ENCODE measurements at regions not wholly inside any gene's neighbourhood (a gene's known extent, or its start where the extent isn't known, plus 50 kb on each side); places are given as distances from the start of the nearest gene placed in this dataset.
"Not testable (repeated sequence)": the region's sequence is repeated elsewhere in the genome, so short reads cannot be mapped to it uniquely, and the experiment has no call there.

DNA sequence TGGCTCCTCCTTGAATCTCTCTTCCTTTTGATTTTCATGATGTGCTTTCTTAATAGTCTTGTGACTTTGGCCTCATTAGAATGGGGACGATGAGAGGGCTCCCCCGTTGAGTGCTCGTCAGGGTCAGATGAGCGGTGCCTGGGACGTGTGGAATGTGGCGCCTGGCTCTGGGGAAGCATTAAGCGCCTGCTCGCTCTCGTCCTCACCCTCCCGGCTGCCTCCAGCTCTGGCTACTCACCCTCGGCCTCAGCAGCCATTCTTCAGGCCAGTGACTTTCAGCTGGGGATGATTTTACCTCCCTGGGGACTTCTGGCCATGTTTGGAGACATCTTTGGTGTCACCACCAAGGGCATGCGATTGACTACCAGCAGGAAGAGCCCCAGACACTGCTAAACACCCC is 69.7 kb downstream of the RPS6KA4 start:
- Histone ChIP-seq H3K9me3 (ENCODE audit: control insufficient read depth in 5 of 5, low read length in 5 of 5) (peaks cover 0 to 10% (median 6%) of the 10 kb centered on the region in 5 donors), H3K27me3 (ENCODE audit: control insufficient read depth in 5 of 5, insufficient read depth in 4 of 5, low read length in 5 of 5) (peaks cover 0 to 4% (median 3%) of the 10 kb centered on the region in 5 donors), H3K4me3 (ENCODE audit: low read depth in 1 of 5, low read length in 5 of 5) (no peak overlapping the region), H3K27ac (ENCODE audit: low read depth, low read length) (no peak overlapping the region), H3K4me1 (ENCODE audit: control insufficient read depth in 5 of 5, insufficient read depth in 5 of 5, low read length in 5 of 5) (no peaks in the 10 kb centered on the region), H3K36me3 (ENCODE audit: control insufficient read depth in 5 of 5, insufficient read depth in 5 of 5, low read length in 5 of 5) (no peaks in the 10 kb centered on the region), H3K9ac (ENCODE audit: low read length in 5 of 5) (no peak overlapping the region)

DNA sequence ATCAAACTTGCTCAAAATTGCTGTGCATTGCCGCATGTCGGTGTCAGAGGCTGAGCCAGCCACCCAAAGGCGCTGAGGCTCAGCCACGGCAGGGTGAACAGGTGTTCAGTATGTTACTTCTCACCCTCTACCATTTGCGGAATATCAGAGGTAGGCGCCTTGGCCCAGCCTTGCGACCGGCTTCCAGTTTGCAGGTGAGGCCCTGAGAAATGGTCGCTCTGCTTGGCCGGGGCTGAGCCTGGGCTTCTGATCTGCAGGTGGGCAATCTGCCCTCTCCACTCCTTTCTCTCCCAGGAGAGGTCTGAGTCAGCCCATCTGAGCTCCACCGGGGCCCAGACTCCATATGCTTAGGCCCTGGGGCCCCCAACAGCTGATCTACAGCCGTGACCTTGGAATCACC is 71.0 kb downstream of the RPS6KA4 start:
- H3K27me3 ChIP-seq (ENCODE audit: control insufficient read depth in 5 of 5, insufficient read depth in 4 of 5, low read length in 5 of 5) = peaks cover 0 to 4% (median 3%) of the 10 kb centered on the region in 5 donors
- H3K4me3 ChIP-seq (ENCODE audit: low read depth in 1 of 5, low read length in 5 of 5) = no peak overlapping the region
- no peaks in the 10 kb centered on the region for H3K4me1 ChIP-seq (ENCODE audit: control insufficient read depth in 5 of 5, insufficient read depth in 5 of 5, low read length in 5 of 5)
- no peaks in the 10 kb centered on the region for H3K36me3 ChIP-seq (ENCODE audit: control insufficient read depth in 5 of 5, insufficient read depth in 5 of 5, low read length in 5 of 5)
- H3K27ac ChIP-seq (ENCODE audit: low read depth, low read length) = no peak overlapping the region
- H3K9me3 ChIP-seq (ENCODE audit: control insufficient read depth in 5 of 5, low read length in 5 of 5) = peaks cover 0 to 10% (median 6%) of the 10 kb centered on the region in 5 donors
- H3K9ac ChIP-seq (ENCODE audit: low read length in 5 of 5) = no peak overlapping the region

GRCh38 chr11:64430645-64431044 is 71.7 kb downstream of the RPS6KA4 start:
- Histone ChIP-seq H3K9ac (ENCODE audit: low read length in 5 of 5) (no peak overlapping the region), H3K27ac (ENCODE audit: low read depth, low read length) (no peak overlapping the region), H3K9me3 (ENCODE audit: control insufficient read depth in 5 of 5, low read length in 5 of 5) (peaks cover 0 to 10% (median 6%) of the 10 kb centered on the region in 5 donors), H3K36me3 (ENCODE audit: control insufficient read depth in 5 of 5, insufficient read depth in 5 of 5, low read length in 5 of 5) (no peaks in the 10 kb centered on the region), H3K4me1 (ENCODE audit: control insufficient read depth in 5 of 5, insufficient read depth in 5 of 5, low read length in 5 of 5) (no peaks in the 10 kb centered on the region), H3K27me3 (ENCODE audit: control insufficient read depth in 5 of 5, insufficient read depth in 4 of 5, low read length in 5 of 5) (peaks cover 0 to 4% (median 3%) of the 10 kb centered on the region in 5 donors), H3K4me3 (ENCODE audit: low read depth in 1 of 5, low read length in 5 of 5) (no peak overlapping the region)

DNA sequence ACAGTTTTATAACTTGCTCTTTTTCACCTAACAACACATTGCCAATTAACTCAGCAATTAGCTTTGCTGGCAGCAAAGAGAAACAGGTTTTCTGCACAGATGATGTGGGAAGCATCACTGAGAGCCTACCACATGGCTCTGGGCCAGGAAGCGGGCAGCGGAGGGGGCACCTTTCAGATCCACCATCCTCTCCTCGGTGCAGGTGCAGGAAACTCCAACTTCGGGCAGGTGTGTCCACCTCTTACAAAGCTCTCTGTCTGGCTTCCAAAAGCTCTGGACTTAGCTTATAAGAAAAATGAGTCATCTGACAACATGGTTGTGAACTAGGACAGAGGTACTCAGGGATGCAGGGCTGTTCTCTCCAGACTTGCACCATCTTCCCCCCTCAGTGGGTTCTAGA is 77.0 kb downstream of the RPS6KA4 start:
- no peak overlapping the region for H3K4me3 ChIP-seq (ENCODE audit: low read depth in 1 of 5, low read length in 5 of 5)
- H3K27me3 ChIP-seq (ENCODE audit: control insufficient read depth in 5 of 5, insufficient read depth in 4 of 5, low read length in 5 of 5) = peaks cover 0 to 8% (median 2%) of the 10 kb centered on the region in 5 donors
- no peak overlapping the region for H3K27ac ChIP-seq (ENCODE audit: low read depth, low read length)
- peaks cover 0 to 16% (median 11%) of the 10 kb centered on the region in 5 donors for H3K4me1 ChIP-seq (ENCODE audit: control insufficient read depth in 5 of 5, insufficient read depth in 5 of 5, low read length in 5 of 5)
- no peaks in the 10 kb centered on the region for H3K36me3 ChIP-seq (ENCODE audit: control insufficient read depth in 5 of 5, insufficient read depth in 5 of 5, low read length in 5 of 5)
- H3K9ac ChIP-seq (ENCODE audit: low read length in 5 of 5) = no peak overlapping the region
- H3K9me3 ChIP-seq (ENCODE audit: control insufficient read depth in 5 of 5, low read length in 5 of 5) = peaks cover 0 to 10% (median 6%) of the 10 kb centered on the region in 5 donors

DNA sequence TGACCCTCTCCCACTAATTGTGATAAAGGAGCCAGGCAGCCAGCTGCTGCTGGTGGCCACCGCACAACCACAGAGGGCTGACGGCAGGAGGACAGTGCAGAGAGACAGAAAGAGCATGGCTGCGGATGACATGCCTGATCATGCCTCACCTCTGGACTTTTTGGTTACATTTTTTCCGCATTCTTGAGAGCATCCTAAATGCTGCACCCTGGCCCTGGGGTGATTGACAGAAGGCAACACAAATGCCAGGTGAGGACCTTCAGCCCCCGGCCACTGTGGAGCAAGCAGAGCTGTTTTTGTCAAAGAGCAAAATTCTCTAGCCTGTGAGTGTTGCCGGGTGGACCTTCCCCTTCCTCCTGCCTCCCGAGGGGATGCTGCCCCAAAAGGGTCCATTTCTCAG is 78.5 kb downstream of the RPS6KA4 start:
- Histone ChIP-seq H3K27me3 (ENCODE audit: control insufficient read depth in 5 of 5, insufficient read depth in 4 of 5, low read length in 5 of 5) (peaks cover 0 to 8% (median 2%) of the 10 kb centered on the region in 5 donors), H3K9me3 (ENCODE audit: control insufficient read depth in 5 of 5, low read length in 5 of 5) (peaks cover 0 to 2% (median 0%) of the 10 kb centered on the region in 5 donors), H3K27ac (ENCODE audit: low read depth, low read length) (no peak overlapping the region), H3K36me3 (ENCODE audit: control insufficient read depth in 5 of 5, insufficient read depth in 5 of 5, low read length in 5 of 5) (no peaks in the 10 kb centered on the region), H3K9ac (ENCODE audit: low read length in 5 of 5) (no peak overlapping the region), H3K4me3 (ENCODE audit: low read depth in 1 of 5, low read length in 5 of 5) (no peak overlapping the region), H3K4me1 (ENCODE audit: control insufficient read depth in 5 of 5, insufficient read depth in 5 of 5, low read length in 5 of 5) (peaks cover 0 to 16% (median 11%) of the 10 kb centered on the region in 5 donors)

DNA sequence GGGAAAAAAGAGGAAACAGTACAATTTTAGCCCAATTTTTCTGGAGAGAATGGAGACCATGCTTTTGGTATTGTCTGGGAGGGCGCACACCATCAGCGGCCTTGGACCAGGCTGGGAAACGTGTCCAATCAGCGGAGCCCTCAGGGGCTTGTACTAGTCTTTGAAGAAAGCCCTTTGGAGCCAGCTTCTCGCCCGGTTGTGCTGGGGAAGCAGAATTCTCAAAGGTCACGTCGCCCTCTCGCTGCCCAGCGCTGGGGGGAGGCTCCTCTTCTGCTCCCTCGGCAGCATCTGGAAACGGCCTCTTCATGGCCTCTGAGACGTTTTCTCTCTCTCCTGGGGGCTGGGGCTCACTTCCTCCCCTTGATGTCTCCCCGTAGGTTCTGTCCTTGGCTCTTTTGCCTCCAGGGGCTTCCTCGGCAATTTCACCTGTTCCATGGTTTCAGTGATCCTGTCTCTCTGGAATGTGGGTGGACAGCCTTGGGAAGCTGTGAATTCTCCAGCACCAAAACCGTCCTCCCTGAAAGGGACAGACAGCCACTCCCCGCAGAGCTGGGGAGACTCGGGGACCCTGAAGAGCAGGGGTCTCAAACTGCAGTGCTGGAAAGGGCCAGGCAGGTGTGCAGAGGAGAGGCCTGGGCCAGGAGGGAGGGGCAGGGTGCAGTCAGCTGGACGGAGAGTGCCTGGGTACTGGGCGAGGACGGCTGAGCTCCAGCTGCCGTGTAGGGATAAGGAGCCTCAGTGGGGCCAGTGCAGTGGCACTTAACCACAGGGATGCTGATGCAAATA is 80.2 kb downstream of the RPS6KA4 start:
- Histone ChIP-seq H3K27me3 (ENCODE audit: control insufficient read depth in 5 of 5, insufficient read depth in 4 of 5, low read length in 5 of 5) (peaks cover 0 to 8% (median 2%) of the 10 kb centered on the region in 5 donors), H3K4me1 (ENCODE audit: control insufficient read depth in 5 of 5, insufficient read depth in 5 of 5, low read length in 5 of 5) (peaks cover 0 to 16% (median 11%) of the 10 kb centered on the region in 5 donors), H3K9ac (ENCODE audit: low read length in 5 of 5) (no peak overlapping the region), H3K27ac (ENCODE audit: low read depth, low read length) (no peak overlapping the region), H3K9me3 (ENCODE audit: control insufficient read depth in 5 of 5, low read length in 5 of 5) (no peaks in the 10 kb centered on the region), H3K4me3 (ENCODE audit: low read depth in 1 of 5, low read length in 5 of 5) (no peak overlapping the region), H3K36me3 (ENCODE audit: control insufficient read depth in 5 of 5, insufficient read depth in 5 of 5, low read length in 5 of 5) (no peaks in the 10 kb centered on the region)

DNA sequence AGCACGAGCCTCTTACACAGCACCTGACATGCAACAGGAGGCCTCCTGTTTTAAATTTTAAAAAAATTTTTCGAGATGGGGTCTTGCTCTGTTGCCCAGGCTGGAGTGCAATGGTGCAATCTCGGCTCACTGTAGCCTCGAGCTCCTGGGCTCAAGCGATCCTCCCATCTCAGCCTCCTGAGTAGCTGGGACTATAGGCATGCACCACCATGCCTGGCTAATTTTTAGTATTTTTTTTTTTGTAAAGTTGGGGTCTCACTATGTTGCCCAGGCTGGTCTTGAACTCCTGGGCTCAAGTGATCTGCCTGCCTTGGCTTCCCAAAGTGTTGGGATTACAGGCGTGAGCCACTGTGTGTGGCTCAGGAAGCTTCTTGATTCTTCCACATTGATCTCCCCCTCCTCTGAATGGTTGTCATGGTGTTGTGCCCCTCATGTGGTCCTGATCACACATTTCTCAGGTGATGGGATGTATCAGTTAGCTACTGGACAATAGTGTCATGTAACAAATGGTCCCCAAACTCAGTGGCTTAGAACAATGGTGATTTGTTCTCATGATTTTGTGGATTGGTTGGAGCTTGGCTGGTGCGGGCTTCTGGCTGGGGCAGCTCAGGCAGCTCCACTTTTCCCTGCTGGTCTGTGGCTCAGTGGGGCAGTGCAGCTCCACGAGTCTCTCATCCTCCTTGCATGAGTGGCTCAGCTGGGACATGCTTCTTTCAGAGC is 81.0 kb downstream of the RPS6KA4 start:
- not testable (repeated sequence) for H3K27ac ChIP-seq (ENCODE audit: low read depth, low read length); H3K27me3 ChIP-seq (ENCODE audit: control insufficient read depth in 5 of 5, insufficient read depth in 4 of 5, low read length in 5 of 5)

GRCh38 chr11:64441127-64441526 is 82.2 kb downstream of the RPS6KA4 start:
- H3K27ac ChIP-seq (ENCODE audit: low read depth, low read length) = no peak overlapping the region
- peaks cover 0 to 16% (median 11%) of the 10 kb centered on the region in 5 donors for H3K4me1 ChIP-seq (ENCODE audit: control insufficient read depth in 5 of 5, insufficient read depth in 5 of 5, low read length in 5 of 5)
- H3K9ac ChIP-seq (ENCODE audit: low read length in 5 of 5) = no peak overlapping the region
- no peaks in the 10 kb centered on the region for H3K36me3 ChIP-seq (ENCODE audit: control insufficient read depth in 5 of 5, insufficient read depth in 5 of 5, low read length in 5 of 5)
- H3K4me3 ChIP-seq (ENCODE audit: low read depth in 1 of 5, low read length in 5 of 5) = no peak overlapping the region
- H3K9me3 ChIP-seq (ENCODE audit: control insufficient read depth in 5 of 5, low read length in 5 of 5) = no peaks in the 10 kb centered on the region
- peaks cover 0 to 8% (median 2%) of the 10 kb centered on the region in 5 donors for H3K27me3 ChIP-seq (ENCODE audit: control insufficient read depth in 5 of 5, insufficient read depth in 4 of 5, low read length in 5 of 5)

More for the DNA sequence above, 81.0 kb downstream of the RPS6KA4 start:
- H3K9me3 ChIP-seq (ENCODE audit: control insufficient read depth in 5 of 5, low read length in 5 of 5); H3K36me3 ChIP-seq (ENCODE audit: control insufficient read depth in 5 of 5, insufficient read depth in 5 of 5, low read length in 5 of 5); H3K4me3 ChIP-seq (ENCODE audit: low read depth in 1 of 5, low read length in 5 of 5); H3K9ac ChIP-seq (ENCODE audit: low read length in 5 of 5): not testable (repeated sequence)
- H3K4me1 ChIP-seq (ENCODE audit: control insufficient read depth in 5 of 5, insufficient read depth in 5 of 5, low read length in 5 of 5) = peaks cover 0 to 16% (median 11%) of the 10 kb centered on the region in 5 donors

- Histone ChIP-seq H3K27me3 (ENCODE audit: control insufficient read depth in 5 of 5, insufficient read depth in 4 of 5, low read length in 5 of 5) (peaks cover 0 to 4% (median 2%) of the 10 kb centered on the region in 5 donors), H3K4me3 (ENCODE audit: low read depth in 1 of 5, low read length in 5 of 5) (no peak overlapping the region), H3K9me3 (ENCODE audit: control insufficient read depth in 5 of 5, low read length in 5 of 5) (no peaks in the 10 kb centered on the region), H3K9ac (ENCODE audit: low read length in 5 of 5) (no peak overlapping the region), H3K4me1 (ENCODE audit: control insufficient read depth in 5 of 5, insufficient read depth in 5 of 5, low read length in 5 of 5) (peaks cover 0 to 22% (median 17%) of the 10 kb centered on the region in 5 donors), H3K27ac (ENCODE audit: low read depth, low read length) (no peak overlapping the region), H3K36me3 (ENCODE audit: control insufficient read depth in 5 of 5, insufficient read depth in 5 of 5, low read length in 5 of 5) (no peaks in the 10 kb centered on the region)
Observed at GRCh38 chr11:64443001-64443400, 84.0 kb downstream of the RPS6KA4 start.

DNA sequence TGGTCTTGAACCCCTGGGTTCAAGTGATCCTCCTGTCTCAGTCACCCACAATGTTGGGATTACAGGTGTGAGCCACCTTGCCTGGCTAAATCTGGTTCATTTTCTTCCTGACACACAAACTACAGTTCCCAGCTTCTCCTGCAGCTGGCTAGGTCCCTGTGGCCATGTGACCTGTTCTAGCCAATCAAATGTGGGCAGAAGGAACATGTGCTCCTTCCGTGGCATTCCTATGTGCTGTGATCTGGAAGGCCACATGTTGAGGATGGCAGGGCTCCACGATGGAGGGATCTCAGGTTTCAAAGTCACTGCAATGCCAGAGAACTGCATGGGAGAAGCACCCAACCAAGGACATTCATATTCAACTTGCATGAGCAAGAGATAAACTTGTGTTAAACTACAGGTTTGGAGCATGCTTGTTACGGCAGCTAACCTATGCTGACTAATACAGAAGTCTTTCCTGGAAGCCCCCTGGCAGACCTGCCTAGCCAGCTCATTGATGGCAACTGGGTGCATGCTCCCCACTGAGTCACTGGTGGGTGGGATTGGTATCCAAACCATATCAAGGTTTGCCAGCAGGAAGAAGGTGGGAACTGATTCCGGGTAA is 86.0 kb downstream of the RPS6KA4 start:
- no peaks in the 10 kb centered on the region for H3K9me3 ChIP-seq (ENCODE audit: control insufficient read depth in 5 of 5, low read length in 5 of 5)
- H3K27me3 ChIP-seq (ENCODE audit: control insufficient read depth in 5 of 5, insufficient read depth in 4 of 5, low read length in 5 of 5) = peaks cover 0 to 4% (median 0%) of the 10 kb centered on the region in 5 donors
- H3K36me3 ChIP-seq (ENCODE audit: control insufficient read depth in 5 of 5, insufficient read depth in 5 of 5, low read length in 5 of 5) = no peaks in the 10 kb centered on the region
- H3K4me3 ChIP-seq (ENCODE audit: low read depth in 1 of 5, low read length in 5 of 5) = no peak overlapping the region
- H3K9ac ChIP-seq (ENCODE audit: low read length in 5 of 5) = no peak overlapping the region
- peaks cover 3 to 29% (median 23%) of the 10 kb centered on the region in 5 donors for H3K4me1 ChIP-seq (ENCODE audit: control insufficient read depth in 5 of 5, insufficient read depth in 5 of 5, low read length in 5 of 5)
- no peak overlapping the region for H3K27ac ChIP-seq (ENCODE audit: low read depth, low read length)

Measured in subcutaneous abdominal adipose tissue (tissue), 5 donors.